ENCODE measurements at regions not wholly inside any gene's neighbourhood (a gene's known extent, or its start where the extent isn't known, plus 50 kb on each side); places are given as distances from the start of the nearest gene placed in this dataset.

GRCh38 chr11:81070948-81071347 lies 1630.1 kb upstream of the TENM4 start:
- TF ChIP-seq EZH2 (IDR thresholded peaks at IDR 0.05; ENCODE audit: borderline replicate concordance, low read depth, low read length, severe bottlenecking): no peak
- no peak for TF ChIP-seq CTCF (IDR thresholded peaks at IDR 0.05; ENCODE audit: extremely low read depth in 1 of 2, insufficient read depth in 1 of 2, low read depth in 1 of 2, low read length in 2 of 2)
- TF ChIP-seq POLR2AphosphoS5 (IDR thresholded peaks at IDR 0.05; ENCODE audit: insufficient read depth, low read depth, low read length): no peak
- TF ChIP-seq MAX (IDR thresholded peaks at IDR 0.05; ENCODE audit: insufficient read depth, insufficient read length): no peak
- TF ChIP-seq POLR2A (IDR thresholded peaks at IDR 0.05; ENCODE audit: low read depth, low read length): no peak
